ENCODE measurements at regions not wholly inside any gene's neighbourhood (a gene's known extent, or its start where the extent isn't known, plus 50 kb on each side); places are given as distances from the start of the nearest gene placed in this dataset.
"Not testable (repeated sequence)": the region's sequence is repeated elsewhere in the genome, so short reads cannot be mapped to it uniquely, and the experiment has no call there.

DNA sequence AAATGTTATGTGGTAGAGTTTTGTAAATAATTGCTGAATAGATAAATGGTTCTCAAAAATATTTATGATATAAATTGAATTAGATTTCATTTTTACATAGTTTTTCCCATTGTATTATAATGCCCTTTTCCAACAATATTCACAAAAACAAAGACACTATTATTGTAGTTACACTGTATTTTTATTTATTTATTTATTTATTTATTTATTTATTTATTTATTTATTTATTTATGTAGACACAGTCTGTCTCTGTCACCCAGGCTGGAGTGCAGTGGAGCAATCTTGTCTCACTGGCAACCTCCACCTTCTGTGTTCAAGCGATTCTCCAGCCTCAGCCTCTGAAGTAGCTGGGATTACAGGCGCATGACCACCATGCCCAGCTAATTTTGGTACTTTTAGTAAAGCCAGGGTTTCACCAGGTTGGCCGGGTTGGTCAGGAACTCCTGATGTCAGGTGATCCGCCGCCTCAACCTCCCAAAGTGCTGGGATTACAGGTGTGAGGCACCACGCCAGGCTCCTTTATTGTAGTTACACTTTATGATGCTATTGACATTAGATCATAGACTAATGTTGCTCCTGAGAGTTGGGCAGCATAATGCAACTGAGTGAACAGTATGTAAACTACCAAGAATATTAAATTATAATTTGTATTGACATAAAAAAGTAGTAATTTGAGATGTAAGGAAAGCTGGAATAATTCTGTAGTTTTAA, 1430.0 kb upstream of the PRMT6 start (continued):
- TF ChIP-seq SMARCA5 (IDR thresholded peaks at IDR 0.05), result no peak
- TF ChIP-seq, protein P1, sequence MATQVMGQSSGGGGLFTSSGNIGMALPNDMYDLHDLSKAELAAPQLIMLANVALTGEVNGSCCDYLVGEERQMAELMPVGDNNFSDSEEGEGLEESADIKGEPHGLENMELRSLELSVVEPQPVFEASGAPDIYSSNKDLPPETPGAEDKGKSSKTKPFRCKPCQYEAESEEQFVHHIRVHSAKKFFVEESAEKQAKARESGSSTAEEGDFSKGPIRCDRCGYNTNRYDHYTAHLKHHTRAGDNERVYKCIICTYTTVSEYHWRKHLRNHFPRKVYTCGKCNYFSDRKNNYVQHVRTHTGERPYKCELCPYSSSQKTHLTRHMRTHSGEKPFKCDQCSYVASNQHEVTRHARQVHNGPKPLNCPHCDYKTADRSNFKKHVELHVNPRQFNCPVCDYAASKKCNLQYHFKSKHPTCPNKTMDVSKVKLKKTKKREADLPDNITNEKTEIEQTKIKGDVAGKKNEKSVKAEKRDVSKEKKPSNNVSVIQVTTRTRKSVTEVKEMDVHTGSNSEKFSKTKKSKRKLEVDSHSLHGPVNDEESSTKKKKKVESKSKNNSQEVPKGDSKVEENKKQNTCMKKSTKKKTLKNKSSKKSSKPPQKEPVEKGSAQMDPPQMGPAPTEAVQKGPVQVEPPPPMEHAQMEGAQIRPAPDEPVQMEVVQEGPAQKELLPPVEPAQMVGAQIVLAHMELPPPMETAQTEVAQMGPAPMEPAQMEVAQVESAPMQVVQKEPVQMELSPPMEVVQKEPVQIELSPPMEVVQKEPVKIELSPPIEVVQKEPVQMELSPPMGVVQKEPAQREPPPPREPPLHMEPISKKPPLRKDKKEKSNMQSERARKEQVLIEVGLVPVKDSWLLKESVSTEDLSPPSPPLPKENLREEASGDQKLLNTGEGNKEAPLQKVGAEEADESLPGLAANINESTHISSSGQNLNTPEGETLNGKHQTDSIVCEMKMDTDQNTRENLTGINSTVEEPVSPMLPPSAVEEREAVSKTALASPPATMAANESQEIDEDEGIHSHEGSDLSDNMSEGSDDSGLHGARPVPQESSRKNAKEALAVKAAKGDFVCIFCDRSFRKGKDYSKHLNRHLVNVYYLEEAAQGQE (IDR thresholded peaks at IDR 0.05; ENCODE audit: low read depth, low read length), result no peak

DNA sequence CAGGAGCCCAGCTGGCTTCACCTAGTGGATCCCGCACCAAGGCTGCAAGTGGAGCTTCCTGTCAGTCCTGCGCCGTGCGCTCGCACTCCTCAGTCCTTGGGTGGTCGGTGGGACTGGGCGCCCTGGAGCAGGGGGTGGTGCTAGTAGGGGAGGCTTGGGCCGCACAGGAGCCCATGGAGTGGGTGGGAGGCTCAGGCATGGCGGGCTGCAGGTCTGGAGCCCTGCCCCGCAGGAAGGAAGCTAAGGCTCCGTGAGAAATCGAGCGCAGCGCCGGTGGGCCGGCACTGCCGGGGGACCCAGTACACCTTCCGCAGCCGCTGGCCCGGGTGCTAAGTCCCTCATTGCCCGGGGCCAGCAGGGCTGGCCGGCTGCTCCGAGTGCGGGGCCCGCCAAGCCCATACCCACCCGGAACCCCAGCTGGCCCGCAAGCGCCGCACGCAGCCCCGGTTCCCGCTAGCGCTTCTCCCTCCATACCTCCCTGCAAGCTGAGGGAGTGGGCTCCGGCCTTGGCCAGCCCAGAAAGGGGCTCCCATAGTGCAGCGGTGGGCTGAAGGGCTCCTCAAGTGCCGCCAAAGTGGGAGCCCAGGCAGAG, 1425.2 kb upstream of the PRMT6 start:
- POLR2A ChIA-PET, result not testable (repeated sequence)

More for the DNA sequence above, 1425.2 kb upstream of the PRMT6 start:
- intact Hi-C loops (cut with micrococcal nuclease; ENCODE audit: unreplicated experiment); H3K4me1 ChIP-seq (ENCODE audit: control insufficient read depth, insufficient read depth, low read length); DNase-seq (ENCODE audit: low read depth, low spot score); H3K27ac ChIP-seq (ENCODE audit: control insufficient read depth, insufficient read depth); H3K4me2 ChIP-seq (ENCODE audit: control insufficient read depth, insufficient read depth); H3K79me2 ChIP-seq (ENCODE audit: control insufficient read depth, insufficient read depth, low read length); H3K27me3 ChIP-seq (replicated peaks in 1 of 2; ENCODE audit: control insufficient read depth in 2 of 2, insufficient read depth in 2 of 2, low read length in 1 of 2); BruUV-seq (replicated peaks); FAIRE-seq; CTCF ChIA-PET; H2AFZ ChIP-seq (ENCODE audit: control insufficient read depth, low read depth, low read length); ATAC-seq; H4K20me1 ChIP-seq (ENCODE audit: control insufficient read depth, insufficient read depth); H3K4me3 ChIP-seq; RAD21 ChIA-PET (ENCODE audit: unreplicated experiment); in situ Hi-C loops (cut with MboI); H3K36me3 ChIP-seq (ENCODE audit: control insufficient read depth in 2 of 2, insufficient read depth in 2 of 2, low read length in 1 of 2); H3K9ac ChIP-seq (ENCODE audit: control insufficient read depth, insufficient read depth, low read length); H3K9me3 ChIP-seq (replicated peaks; ENCODE audit: control insufficient read depth, insufficient read depth, low read length): not testable (repeated sequence)
- WGBS (ENCODE audit: insufficient coverage, insufficient replicate concordance, low lambda C conversion rate, missing lambda C conversion rate), result 73% methylated on average over 27 of the region's 36 CpGs
- SMC1A ChIA-PET (ENCODE audit: uncharacterized antibody, unreplicated experiment), result interaction anchor here (0.6 kb wide), 1 partner anchor 342 kb away, joined by 3 read pairs; no protein-coding TSS in a partner anchor

Measured in GM12878 (cell line).